ENCODE measurements at regions not wholly inside any gene's neighbourhood (a gene's known extent, or its start where the extent isn't known, plus 50 kb on each side); places are given as distances from the start of the nearest gene placed in this dataset.

- TF ChIP-seq CTCF (IDR thresholded peaks at IDR 0.05) (no peak), POLR2A (IDR thresholded peaks at IDR 0.05) (no peak)
Measured at GRCh38 chr12:84315926-84316325, 596.7 kb downstream of the SLC6A15 start.

Measured in adrenal gland (tissue), 5 donors.